ENCODE measurements at regions not wholly inside any gene's neighbourhood (a gene's known extent, or its start where the extent isn't known, plus 50 kb on each side); places are given as distances from the start of the nearest gene placed in this dataset.
"Not testable (repeated sequence)": the region's sequence is repeated elsewhere in the genome, so short reads cannot be mapped to it uniquely, and the experiment has no call there.

GRCh38 chrX:46298821-46299220, 246.4 kb downstream of the ZNF674 start:
- no peak for DNase-seq

- no peak for DNase-seq
Measured at GRCh38 chrX:46295963-46296362, 249.3 kb downstream of the ZNF674 start.

- DNase-seq: no peak
Measured at GRCh38 chrX:46294234-46294633, 251.0 kb downstream of the ZNF674 start.

GRCh38 chrX:46279925-46280313, 265.3 kb downstream of the ZNF674 start:
- no peak for DNase-seq

GRCh38 chrX:46279214-46279924, 265.9 kb downstream of the ZNF674 start:
- no peak for DNase-seq

GRCh38 chrX:46278572-46278971, 266.6 kb downstream of the ZNF674 start:
- DNase-seq: no peak

- DNase-seq: no peak
Measured at GRCh38 chrX:46268412-46268811, 276.8 kb downstream of the ZNF674 start.

- DNase-seq: no peak
Measured at GRCh38 chrX:46263494-46263893, 281.7 kb downstream of the ZNF674 start.

GRCh38 chrX:46262304-46262703, 282.9 kb downstream of the ZNF674 start:
- DNase-seq: no peak

GRCh38 chrX:46260499-46260898, 284.7 kb downstream of the ZNF674 start:
- no peak for DNase-seq

GRCh38 chrX:46258356-46258755, 286.9 kb downstream of the ZNF674 start:
- no peak for DNase-seq

GRCh38 chrX:46257451-46257879, 287.8 kb downstream of the ZNF674 start:
- DNase-seq: no peak

GRCh38 chrX:46256875-46257274, 288.3 kb downstream of the ZNF674 start:
- no peak for DNase-seq

- DNase-seq: no peak
Measured at GRCh38 chrX:46255046-46255445, 290.2 kb downstream of the ZNF674 start.

GRCh38 chrX:46254641-46255040, 290.6 kb downstream of the ZNF674 start:
- no peak for DNase-seq

GRCh38 chrX:46251755-46252154, 293.5 kb downstream of the ZNF674 start:
- DNase-seq: no peak

GRCh38 chrX:46250151-46250550, 295.1 kb downstream of the ZNF674 start:
- no peak for DNase-seq

GRCh38 chrX:46247456-46247855, 297.8 kb downstream of the ZNF674 start:
- no peak for DNase-seq

GRCh38 chrX:46244451-46244850, 300.8 kb downstream of the ZNF674 start:
- DNase-seq: no peak

- no peak for DNase-seq
Measured at GRCh38 chrX:46236411-46236810, 308.8 kb downstream of the ZNF674 start.

GRCh38 chrX:46235778-46236177, 309.4 kb downstream of the ZNF674 start:
- no peak for DNase-seq

- DNase-seq: no peak
Measured at GRCh38 chrX:46234775-46235174, 310.4 kb downstream of the ZNF674 start.

- DNase-seq: no peak
Measured at GRCh38 chrX:46228389-46228788, 316.8 kb downstream of the ZNF674 start.

GRCh38 chrX:46226422-46226821, 318.8 kb downstream of the ZNF674 start:
- no peak for DNase-seq

GRCh38 chrX:46223499-46223898, 321.7 kb downstream of the ZNF674 start:
- not testable (repeated sequence) for DNase-seq

Data from skin of body (tissue), 1 donor.